Epithelial cell of esophagus (primary cell): ENCODE measurements at regions not wholly inside any gene's neighbourhood (a gene's known extent, or its start where the extent isn't known, plus 50 kb on each side); places are given as distances from the start of the nearest gene placed in this dataset.

ENCODE experiments used
- DNase-seq: peaks from one replicate; pipeline ENCODE4 v3.0.0; 2010; ENCODE audit warnings: low read depth
- H3K4me3 ChIP-seq: 2 replicates; pipeline ENCODE4 v1.5.1; 2011; ENCODE audit warnings: mild to moderate bottlenecking, low read length, control low read depth
- CTCF ChIP-seq: IDR thresholded peaks from 2 replicates; pipeline ENCODE4 v1.5.1; 2011; ENCODE audit warnings: low read depth, mild to moderate bottlenecking, low read length, control low read depth, inconsistent platforms; ENCODE audit not compliant: insufficient read depth; ENCODE audit errors: missing control alignments

- H3K4me3 ChIP-seq, result no peak overlapping the region
- no peak for TF ChIP-seq CTCF
- no peak for DNase-seq
Measured at GRCh38 chr12:97048421-97049035, 141.5 kb downstream of the NEDD1 start.

- H3K4me3 ChIP-seq, result no peak overlapping the region
- no peak for TF ChIP-seq CTCF
- DNase-seq, result no peak
Measured at GRCh38 chr12:97050509-97050908, 143.5 kb downstream of the NEDD1 start.

- DNase-seq, result no peak
- no peak for TF ChIP-seq CTCF
- no peak overlapping the region for H3K4me3 ChIP-seq
Measured at GRCh38 chr12:97051341-97051740, 144.3 kb downstream of the NEDD1 start.

GRCh38 chr12:97061171-97061570 lies 154.1 kb downstream of the NEDD1 start:
- no peak for TF ChIP-seq CTCF
- no peak overlapping the region for H3K4me3 ChIP-seq
- no peak for DNase-seq

GRCh38 chr12:97063292-97063935 lies 156.4 kb downstream of the NEDD1 start:
- no peak for DNase-seq
- no peak for TF ChIP-seq CTCF
- no peak overlapping the region for H3K4me3 ChIP-seq

- TF ChIP-seq CTCF, result no peak
- no peak overlapping the region for H3K4me3 ChIP-seq
- DNase-seq, result peak; percentile 32
Measured at GRCh38 chr12:97075161-97075933, 168.3 kb downstream of the NEDD1 start.
